Suprapubic skin (tissue), 4 donors: ENCODE measurements at regions not wholly inside any gene's neighbourhood (a gene's known extent, or its start where the extent isn't known, plus 50 kb on each side); places are given as distances from the start of the nearest gene placed in this dataset.

ENCODE experiments used
- EP300 ChIP-seq: sonication (generic); formaldehyde crosslinking; IDR thresholded peaks from one replicate; pipeline ENCODE4 v1.6.1; 2017; ENCODE audit warnings: antibody characterized with exemption
- POLR2A ChIP-seq, 2 donors: fragments of 450-650 bp; IDR thresholded peaks; one replicate each; pipeline ENCODE4 v1.6.1; 2017; ENCODE audit warnings: antibody characterized with exemption in 2 of 2, mild to moderate bottlenecking in 2 of 2, moderate library complexity in 2 of 2
- POLR2AphosphoS5 ChIP-seq, 3 donors: sonication (generic); formaldehyde crosslinking; IDR thresholded peaks; one replicate each; pipeline ENCODE4 v1.6.1; 2017; ENCODE audit warnings: antibody characterized with exemption in 3 of 3
- TF ChIP-seq, protein P1 (sequence below), 2 donors: fragments of 200-600 bp in 1 of 2; fragments of 450-650 bp in 1 of 2; sonication (generic) in 1 of 2; IDR thresholded peaks; one replicate each; pipeline ENCODE4 v1.5.1; 2016 to 2019; ENCODE audit warnings: antibody characterized with exemption in 2 of 2, mild to moderate bottlenecking in 1 of 2, moderate library complexity in 1 of 2

DNA sequence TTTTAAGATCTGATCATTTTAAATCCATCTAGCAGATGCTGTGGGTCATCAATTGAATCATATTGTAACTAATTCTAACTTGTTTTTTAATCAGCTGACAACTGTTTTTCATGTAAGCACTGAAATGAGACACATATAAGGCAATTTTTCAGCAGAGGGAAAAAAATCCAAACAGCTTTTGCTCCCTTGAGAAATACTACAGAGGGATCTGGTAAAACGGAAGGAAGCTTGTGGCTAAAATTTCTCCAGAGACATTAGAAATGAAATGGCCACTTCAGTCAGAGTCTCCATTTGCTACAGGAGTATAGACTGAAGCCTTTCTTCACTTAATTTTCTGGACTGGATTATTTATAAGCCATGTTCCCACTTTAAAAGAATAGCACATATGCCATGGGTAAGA is 385.9 kb downstream of the MAN2A1 start:
- TF ChIP-seq, protein P1, sequence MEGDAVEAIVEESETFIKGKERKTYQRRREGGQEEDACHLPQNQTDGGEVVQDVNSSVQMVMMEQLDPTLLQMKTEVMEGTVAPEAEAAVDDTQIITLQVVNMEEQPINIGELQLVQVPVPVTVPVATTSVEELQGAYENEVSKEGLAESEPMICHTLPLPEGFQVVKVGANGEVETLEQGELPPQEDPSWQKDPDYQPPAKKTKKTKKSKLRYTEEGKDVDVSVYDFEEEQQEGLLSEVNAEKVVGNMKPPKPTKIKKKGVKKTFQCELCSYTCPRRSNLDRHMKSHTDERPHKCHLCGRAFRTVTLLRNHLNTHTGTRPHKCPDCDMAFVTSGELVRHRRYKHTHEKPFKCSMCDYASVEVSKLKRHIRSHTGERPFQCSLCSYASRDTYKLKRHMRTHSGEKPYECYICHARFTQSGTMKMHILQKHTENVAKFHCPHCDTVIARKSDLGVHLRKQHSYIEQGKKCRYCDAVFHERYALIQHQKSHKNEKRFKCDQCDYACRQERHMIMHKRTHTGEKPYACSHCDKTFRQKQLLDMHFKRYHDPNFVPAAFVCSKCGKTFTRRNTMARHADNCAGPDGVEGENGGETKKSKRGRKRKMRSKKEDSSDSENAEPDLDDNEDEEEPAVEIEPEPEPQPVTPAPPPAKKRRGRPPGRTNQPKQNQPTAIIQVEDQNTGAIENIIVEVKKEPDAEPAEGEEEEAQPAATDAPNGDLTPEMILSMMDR (IDR thresholded peaks at IDR 0.05), result no peak
- no peak for TF ChIP-seq POLR2AphosphoS5 (IDR thresholded peaks at IDR 0.05)
- no peak for TF ChIP-seq EP300
- no peak for TF ChIP-seq POLR2A (IDR thresholded peaks at IDR 0.05)
